ENCODE measurements at regions not wholly inside any gene's neighbourhood (a gene's known extent, or its start where the extent isn't known, plus 50 kb on each side); places are given as distances from the start of the nearest gene placed in this dataset.

DNA sequence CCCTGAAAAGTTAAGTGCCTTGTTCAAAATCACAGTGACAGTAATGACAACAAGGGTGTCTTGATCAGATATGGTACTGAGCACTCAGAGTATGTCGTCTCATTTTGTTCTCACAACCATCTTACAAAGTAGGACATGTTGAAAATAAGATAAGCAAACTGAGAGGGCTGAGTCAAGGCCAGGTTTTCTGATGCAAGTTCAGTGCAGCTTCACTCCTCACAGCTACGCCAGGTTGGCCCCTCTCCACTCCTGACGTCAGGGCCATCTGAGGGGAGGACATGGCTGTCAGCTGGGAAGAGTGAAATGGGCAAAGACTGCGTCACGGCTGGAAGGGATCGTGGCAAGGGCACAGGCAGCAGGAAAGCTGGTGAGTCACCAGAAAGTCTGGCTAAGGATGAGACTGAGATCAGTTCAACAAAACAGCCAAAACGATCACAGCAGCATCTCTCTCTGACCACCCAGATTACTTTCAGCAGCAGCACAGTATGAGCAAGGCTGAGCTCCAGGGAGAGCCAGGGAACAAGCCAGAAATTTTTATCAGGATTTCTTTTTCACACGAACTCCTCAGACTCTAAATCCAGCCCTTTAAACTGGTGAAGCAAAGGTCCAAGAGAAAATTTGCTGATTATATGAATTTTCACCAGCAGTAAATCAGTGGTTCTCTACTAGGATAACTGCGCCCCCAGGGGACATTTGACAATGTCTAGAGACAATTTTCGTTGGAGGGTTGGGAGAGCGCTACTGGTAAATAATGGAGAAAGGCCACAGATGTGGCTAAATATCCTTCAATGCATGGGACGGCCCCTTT, 297.9 kb upstream of the AMIGO2 start:
- H3K4me3 Mint-ChIP-seq = no peak overlapping the region
- H3K4me1 Mint-ChIP-seq = no peaks in the 10 kb centered on the region
- ATAC-seq = no peak
- TF ChIP-seq ZNF416 (CRISPR knock-in tag; IDR thresholded peaks at IDR 0.05) = no peak
- peaks cover 8% of the 10 kb centered on the region for H3K9me3 Mint-ChIP-seq
- peaks cover 4% of the 10 kb centered on the region; the same call in 1 of the 2 replicates for H3K36me3 Mint-ChIP-seq
- no peak overlapping the region for H3K27ac Mint-ChIP-seq
- POLR2A ChIA-PET = no interaction called here
- DNase-seq (ENCODE audit: low spot score) = no peak
- no peaks in the 10 kb centered on the region for H3K27me3 Mint-ChIP-seq (ENCODE audit: low read depth)
- CTCF ChIA-PET = no interaction called here

DNA sequence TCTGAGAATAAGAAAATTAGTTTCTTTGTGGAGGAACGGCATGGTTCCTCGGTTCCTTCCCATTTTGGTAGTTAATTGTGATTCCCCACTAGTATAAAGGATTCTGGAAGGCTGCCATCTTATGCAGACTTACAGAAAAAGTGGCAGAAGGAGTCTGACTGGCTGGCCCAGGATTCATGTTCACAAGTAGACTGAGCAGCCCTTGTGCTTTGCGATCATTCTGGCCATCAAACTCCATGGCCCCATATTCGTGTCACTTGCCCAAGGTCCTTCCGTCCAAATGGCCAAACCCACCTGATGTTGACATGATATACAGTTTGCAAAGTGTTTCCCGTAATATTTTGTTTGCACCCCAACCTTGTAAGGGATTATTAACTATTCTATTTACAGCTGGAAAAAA, 297.2 kb upstream of the AMIGO2 start:
- no peak overlapping the region for H3K27ac Mint-ChIP-seq
- POLR2A ChIA-PET = no interaction called here

DNA sequence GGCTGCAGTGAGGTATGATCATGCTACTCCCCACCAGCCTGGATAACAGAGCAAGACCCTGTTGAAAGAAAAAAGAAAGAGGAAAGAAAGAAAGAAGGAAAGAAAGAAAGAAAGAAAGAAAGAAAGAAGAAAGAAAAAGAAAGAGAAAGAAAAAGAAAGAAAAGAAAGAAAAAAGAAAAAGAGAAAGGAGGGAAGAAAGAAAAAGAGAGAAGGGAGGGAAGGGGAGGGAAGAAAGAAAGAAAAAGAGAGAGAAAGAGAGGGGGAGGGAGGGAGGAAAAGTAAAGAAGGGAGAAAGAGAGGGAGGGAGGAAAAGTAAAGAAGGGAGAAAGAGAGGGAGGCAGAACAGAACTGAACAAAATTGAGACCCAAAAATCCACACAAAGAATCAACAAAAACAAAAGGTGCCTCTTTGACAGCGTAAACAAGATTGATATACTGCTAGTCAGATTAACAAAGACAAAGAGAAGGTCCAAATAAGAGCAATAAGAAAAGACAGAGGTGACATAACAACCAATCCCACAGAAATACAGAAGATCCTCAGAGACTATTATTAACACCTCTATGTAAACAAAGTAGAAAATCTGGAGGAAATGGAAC, 293.9 kb upstream of the AMIGO2 start:
- TF ChIP-seq, protein P1, sequence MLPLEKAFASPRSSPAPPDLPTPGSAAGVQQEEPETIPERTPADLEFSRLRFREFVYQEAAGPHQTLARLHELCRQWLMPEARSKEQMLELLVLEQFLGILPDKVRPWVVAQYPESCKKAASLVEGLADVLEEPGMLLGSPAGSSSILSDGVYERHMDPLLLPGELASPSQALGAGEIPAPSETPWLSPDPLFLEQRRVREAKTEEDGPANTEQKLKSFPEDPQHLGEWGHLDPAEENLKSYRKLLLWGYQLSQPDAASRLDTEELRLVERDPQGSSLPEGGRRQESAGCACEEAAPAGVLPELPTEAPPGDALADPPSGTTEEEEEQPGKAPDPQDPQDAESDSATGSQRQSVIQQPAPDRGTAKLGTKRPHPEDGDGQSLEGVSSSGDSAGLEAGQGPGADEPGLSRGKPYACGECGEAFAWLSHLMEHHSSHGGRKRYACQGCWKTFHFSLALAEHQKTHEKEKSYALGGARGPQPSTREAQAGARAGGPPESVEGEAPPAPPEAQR (CRISPR knock-in tag; IDR thresholded peaks at IDR 0.05) = no peak
- TF ChIP-seq, protein P2, sequence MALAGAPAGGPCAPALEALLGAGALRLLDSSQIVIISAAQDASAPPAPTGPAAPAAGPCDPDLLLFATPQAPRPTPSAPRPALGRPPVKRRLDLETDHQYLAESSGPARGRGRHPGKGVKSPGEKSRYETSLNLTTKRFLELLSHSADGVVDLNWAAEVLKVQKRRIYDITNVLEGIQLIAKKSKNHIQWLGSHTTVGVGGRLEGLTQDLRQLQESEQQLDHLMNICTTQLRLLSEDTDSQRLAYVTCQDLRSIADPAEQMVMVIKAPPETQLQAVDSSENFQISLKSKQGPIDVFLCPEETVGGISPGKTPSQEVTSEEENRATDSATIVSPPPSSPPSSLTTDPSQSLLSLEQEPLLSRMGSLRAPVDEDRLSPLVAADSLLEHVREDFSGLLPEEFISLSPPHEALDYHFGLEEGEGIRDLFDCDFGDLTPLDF (CRISPR knock-in tag; IDR thresholded peaks at IDR 0.05) = no peak
- no peak for TF ChIP-seq OVOL2 (CRISPR knock-in tag; IDR thresholded peaks at IDR 0.05; ENCODE audit: borderline replicate concordance)
- TF ChIP-seq, protein P3, sequence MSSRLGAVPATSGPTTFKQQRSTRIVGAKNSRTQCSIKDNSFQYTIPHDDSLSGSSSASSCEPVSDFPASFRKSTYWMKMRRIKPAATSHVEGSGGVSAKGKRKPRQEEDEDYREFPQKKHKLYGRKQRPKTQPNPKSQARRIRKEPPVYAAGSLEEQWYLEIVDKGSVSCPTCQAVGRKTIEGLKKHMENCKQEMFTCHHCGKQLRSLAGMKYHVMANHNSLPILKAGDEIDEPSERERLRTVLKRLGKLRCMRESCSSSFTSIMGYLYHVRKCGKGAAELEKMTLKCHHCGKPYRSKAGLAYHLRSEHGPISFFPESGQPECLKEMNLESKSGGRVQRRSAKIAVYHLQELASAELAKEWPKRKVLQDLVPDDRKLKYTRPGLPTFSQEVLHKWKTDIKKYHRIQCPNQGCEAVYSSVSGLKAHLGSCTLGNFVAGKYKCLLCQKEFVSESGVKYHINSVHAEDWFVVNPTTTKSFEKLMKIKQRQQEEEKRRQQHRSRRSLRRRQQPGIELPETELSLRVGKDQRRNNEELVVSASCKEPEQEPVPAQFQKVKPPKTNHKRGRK (CRISPR knock-in tag; IDR thresholded peaks at IDR 0.05; ENCODE audit: borderline replicate concordance) = no peak; the same call in 1 of the 2 replicates
- no peak for TF ChIP-seq ZNF232 (CRISPR knock-in tag; IDR thresholded peaks at IDR 0.05)
- TF ChIP-seq, protein P4, sequence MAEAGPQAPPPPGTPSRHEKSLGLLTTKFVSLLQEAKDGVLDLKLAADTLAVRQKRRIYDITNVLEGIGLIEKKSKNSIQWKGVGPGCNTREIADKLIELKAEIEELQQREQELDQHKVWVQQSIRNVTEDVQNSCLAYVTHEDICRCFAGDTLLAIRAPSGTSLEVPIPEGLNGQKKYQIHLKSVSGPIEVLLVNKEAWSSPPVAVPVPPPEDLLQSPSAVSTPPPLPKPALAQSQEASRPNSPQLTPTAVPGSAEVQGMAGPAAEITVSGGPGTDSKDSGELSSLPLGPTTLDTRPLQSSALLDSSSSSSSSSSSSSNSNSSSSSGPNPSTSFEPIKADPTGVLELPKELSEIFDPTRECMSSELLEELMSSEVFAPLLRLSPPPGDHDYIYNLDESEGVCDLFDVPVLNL (CRISPR knock-in tag; IDR thresholded peaks at IDR 0.05; ENCODE audit: borderline replicate concordance, low read depth) = no peak
- no peak for TF ChIP-seq TEAD1 (CRISPR knock-in tag; IDR thresholded peaks at IDR 0.05)
- Mint-ChIP-seq H3K9me3 (no peaks in the 10 kb centered on the region), H3K27ac (no peak overlapping the region), H3K4me1 (no peaks in the 10 kb centered on the region), H3K27me3 (ENCODE audit: low read depth) (no peaks in the 10 kb centered on the region; the same call in 1 of the 2 replicates), H3K4me3 (no peak overlapping the region), H3K36me3 (no peaks in the 10 kb centered on the region)
- ChIA-PET CTCF (no interaction called here), POLR2A (no interaction called here)
- DNase-seq (ENCODE audit: low spot score) = no peak
- ATAC-seq = no peak

More for the DNA sequence above, 297.2 kb upstream of the AMIGO2 start:
- TF ChIP-seq, protein P5, sequence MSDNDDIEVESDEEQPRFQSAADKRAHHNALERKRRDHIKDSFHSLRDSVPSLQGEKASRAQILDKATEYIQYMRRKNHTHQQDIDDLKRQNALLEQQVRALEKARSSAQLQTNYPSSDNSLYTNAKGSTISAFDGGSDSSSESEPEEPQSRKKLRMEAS (CRISPR knock-in tag; IDR thresholded peaks at IDR 0.05) = no peak
- TF ChIP-seq, protein P6, sequence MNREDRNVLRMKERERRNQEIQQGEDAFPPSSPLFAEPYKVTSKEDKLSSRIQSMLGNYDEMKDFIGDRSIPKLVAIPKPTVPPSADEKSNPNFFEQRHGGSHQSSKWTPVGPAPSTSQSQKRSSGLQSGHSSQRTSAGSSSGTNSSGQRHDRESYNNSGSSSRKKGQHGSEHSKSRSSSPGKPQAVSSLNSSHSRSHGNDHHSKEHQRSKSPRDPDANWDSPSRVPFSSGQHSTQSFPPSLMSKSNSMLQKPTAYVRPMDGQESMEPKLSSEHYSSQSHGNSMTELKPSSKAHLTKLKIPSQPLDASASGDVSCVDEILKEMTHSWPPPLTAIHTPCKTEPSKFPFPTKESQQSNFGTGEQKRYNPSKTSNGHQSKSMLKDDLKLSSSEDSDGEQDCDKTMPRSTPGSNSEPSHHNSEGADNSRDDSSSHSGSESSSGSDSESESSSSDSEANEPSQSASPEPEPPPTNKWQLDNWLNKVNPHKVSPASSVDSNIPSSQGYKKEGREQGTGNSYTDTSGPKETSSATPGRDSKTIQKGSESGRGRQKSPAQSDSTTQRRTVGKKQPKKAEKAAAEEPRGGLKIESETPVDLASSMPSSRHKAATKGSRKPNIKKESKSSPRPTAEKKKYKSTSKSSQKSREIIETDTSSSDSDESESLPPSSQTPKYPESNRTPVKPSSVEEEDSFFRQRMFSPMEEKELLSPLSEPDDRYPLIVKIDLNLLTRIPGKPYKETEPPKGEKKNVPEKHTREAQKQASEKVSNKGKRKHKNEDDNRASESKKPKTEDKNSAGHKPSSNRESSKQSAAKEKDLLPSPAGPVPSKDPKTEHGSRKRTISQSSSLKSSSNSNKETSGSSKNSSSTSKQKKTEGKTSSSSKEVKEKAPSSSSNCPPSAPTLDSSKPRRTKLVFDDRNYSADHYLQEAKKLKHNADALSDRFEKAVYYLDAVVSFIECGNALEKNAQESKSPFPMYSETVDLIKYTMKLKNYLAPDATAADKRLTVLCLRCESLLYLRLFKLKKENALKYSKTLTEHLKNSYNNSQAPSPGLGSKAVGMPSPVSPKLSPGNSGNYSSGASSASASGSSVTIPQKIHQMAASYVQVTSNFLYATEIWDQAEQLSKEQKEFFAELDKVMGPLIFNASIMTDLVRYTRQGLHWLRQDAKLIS (CRISPR knock-in tag; IDR thresholded peaks at IDR 0.05; ENCODE audit: borderline replicate concordance) = no peak
- TF ChIP-seq RELA (CRISPR knock-in tag; IDR thresholded peaks at IDR 0.05; ENCODE audit: borderline replicate concordance) (no peak), ZNF263 (CRISPR knock-in tag; IDR thresholded peaks at IDR 0.05; ENCODE audit: low read depth) (no peak), ZNF219 (CRISPR knock-in tag; IDR thresholded peaks at IDR 0.05; ENCODE audit: borderline replicate concordance) (no peak), GABPB1 (CRISPR knock-in tag; IDR thresholded peaks at IDR 0.05) (no peak), TEAD1 (CRISPR knock-in tag; IDR thresholded peaks at IDR 0.05) (no peak), HMGA2 (CRISPR knock-in tag; IDR thresholded peaks at IDR 0.05) (no peak), GTF2I (CRISPR knock-in tag; conservative IDR thresholded peaks at IDR 0.05) (no peak), OVOL2 (CRISPR knock-in tag; IDR thresholded peaks at IDR 0.05; ENCODE audit: borderline replicate concordance) (no peak), ELF4 (CRISPR knock-in tag; IDR thresholded peaks at IDR 0.05; ENCODE audit: low read depth) (no peak)
- TF ChIP-seq, protein P7, sequence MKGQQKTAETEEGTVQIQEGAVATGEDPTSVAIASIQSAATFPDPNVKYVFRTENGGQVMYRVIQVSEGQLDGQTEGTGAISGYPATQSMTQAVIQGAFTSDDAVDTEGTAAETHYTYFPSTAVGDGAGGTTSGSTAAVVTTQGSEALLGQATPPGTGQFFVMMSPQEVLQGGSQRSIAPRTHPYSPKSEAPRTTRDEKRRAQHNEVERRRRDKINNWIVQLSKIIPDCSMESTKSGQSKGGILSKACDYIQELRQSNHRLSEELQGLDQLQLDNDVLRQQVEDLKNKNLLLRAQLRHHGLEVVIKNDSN (CRISPR knock-in tag; IDR thresholded peaks at IDR 0.05) = no peak
- TF ChIP-seq, protein P3 (CRISPR knock-in tag; IDR thresholded peaks at IDR 0.05; ENCODE audit: borderline replicate concordance) = no peak
- H3K4me1 Mint-ChIP-seq = no peaks in the 10 kb centered on the region
- H3K4me3 Mint-ChIP-seq = no peak overlapping the region
- DNase-seq (ENCODE audit: low spot score) (no peak), ATAC-seq (no peak)
- H3K27me3 Mint-ChIP-seq (ENCODE audit: low read depth) = no peaks in the 10 kb centered on the region
- peaks cover 5% of the 10 kb centered on the region for H3K9me3 Mint-ChIP-seq
- H3K36me3 Mint-ChIP-seq = peaks cover 1% of the 10 kb centered on the region; the same call in 1 of the 2 replicates
- CTCF ChIA-PET = no interaction called here

All from WTC11 (cell line).